Pancreas (tissue), 10 donors: ENCODE measurements at regions not wholly inside any gene's neighbourhood (a gene's known extent, or its start where the extent isn't known, plus 50 kb on each side); places are given as distances from the start of the nearest gene placed in this dataset.

ENCODE experiments used
- ATAC-seq, 4 donors: fragments of 200-7000 bp; cut with Tn5 transposase; one replicate each; pipeline versions ENCODE4 v1.8.0 to v1.9.1; 2020; ENCODE audit warnings: mild to moderate bottlenecking in 4 of 4, moderate library complexity in 4 of 4
- DNase-seq, 6 donors: peaks; one replicate each; pipeline ENCODE4 v3.0.0-alpha.2; 2020
- FAIRE-seq: peaks from 2 replicates; lab custom pipeline; 2012; peaks lifted over from hg19 to GRCh38; lab: Jason Lieb, UNC
- H3K27ac ChIP-seq, 4 donors: fragments of 200-600 bp; sonication (generic); 1 replicate in 3 of 4; 2 replicates in 1 of 4; pipeline versions ENCODE4 v1.5.0 to v1.8.0; 2020
- H3K27me3 ChIP-seq, 4 donors: fragments of 200-600 bp; one replicate each; pipeline ENCODE4 v1.8.0; 2021
- H3K36me3 ChIP-seq, 3 donors: fragments of 200-600 bp; sonication (generic) in 1 of 3; one replicate each; pipeline versions ENCODE4 v1.5.0 to v1.8.0; 2020 to 2021
- H3K4me1 ChIP-seq, 3 donors: fragments of 200-600 bp; one replicate each; pipeline ENCODE4 v1.8.0; 2021
- H3K4me3 ChIP-seq, 4 donors: fragments of 200-600 bp; sonication (generic) in 2 of 4; one replicate each; pipeline versions ENCODE4 v1.5.0 to v1.8.0; 2020 to 2021
- H3K9me3 ChIP-seq, 4 donors: fragments of 200-600 bp; one replicate each; pipeline ENCODE4 v1.8.0; 2021
- WGBS, 2 donors: extraction: QIAGEN DNeasy Blood & Tissue Kit; methylation state at CpG; one replicate each; pipeline ENCODE4 v1.1.7; 2013; 5-methylcytosine and 5-hydroxymethylcytosine counted together
- intact Hi-C, 3 donors: fragments of 100-400 bp; cut with DNase I; formaldehyde crosslinking; loops; one replicate each; pipeline versions ENCODE4 v1.11.1 to v1.14.2; 2022
- TF ChIP-seq, protein P1 (sequence below), 4 donors: fragments of 200-600 bp; sonication (generic) in 3 of 4; IDR thresholded peaks; one replicate each; pipeline versions ENCODE4 v1.5.0 to v1.8.0; 2021; ENCODE audit warnings: antibody characterized with exemption in 4 of 4
- donor health status: healthy with polysubstance abuse.
- donor health status: DM: no; HTN: no; CAD: no; lungs with moderate emphysema.
- donor health status: DM: no; HTN: no; CAD: no.
- donor health status: control.
- donor health status: control.
- donor health status: Bipolar disorder and iron deficiency.
- donor health status: DM: yes; HTN: yes; CAD: no.
- donor health status: DM: no; HTN: no; CAD: no.
- donor health status: DM: no; HTN: no; CAD: no.
- donor health status: DM: yes; HTN: yes; CAD: no.

DNA sequence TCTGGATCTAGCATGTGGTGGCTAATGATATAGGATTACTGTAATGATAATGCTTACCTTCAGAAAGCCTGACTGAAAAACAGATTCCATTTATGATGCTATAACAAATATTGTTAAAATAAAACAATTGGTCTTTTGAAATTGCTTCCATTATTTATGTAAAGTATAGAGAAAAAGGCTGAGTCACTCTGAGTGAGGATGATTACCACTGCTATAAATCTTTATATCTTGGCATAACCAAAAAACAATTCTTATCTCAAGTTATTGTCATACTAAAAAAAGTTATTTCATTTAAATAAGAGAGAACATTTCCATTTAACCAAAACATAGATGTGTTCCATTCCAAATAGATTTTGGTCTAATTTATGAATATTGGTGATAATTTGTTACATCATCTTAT lies 53.0 kb upstream of the DST start:
- TF ChIP-seq, protein P1, sequence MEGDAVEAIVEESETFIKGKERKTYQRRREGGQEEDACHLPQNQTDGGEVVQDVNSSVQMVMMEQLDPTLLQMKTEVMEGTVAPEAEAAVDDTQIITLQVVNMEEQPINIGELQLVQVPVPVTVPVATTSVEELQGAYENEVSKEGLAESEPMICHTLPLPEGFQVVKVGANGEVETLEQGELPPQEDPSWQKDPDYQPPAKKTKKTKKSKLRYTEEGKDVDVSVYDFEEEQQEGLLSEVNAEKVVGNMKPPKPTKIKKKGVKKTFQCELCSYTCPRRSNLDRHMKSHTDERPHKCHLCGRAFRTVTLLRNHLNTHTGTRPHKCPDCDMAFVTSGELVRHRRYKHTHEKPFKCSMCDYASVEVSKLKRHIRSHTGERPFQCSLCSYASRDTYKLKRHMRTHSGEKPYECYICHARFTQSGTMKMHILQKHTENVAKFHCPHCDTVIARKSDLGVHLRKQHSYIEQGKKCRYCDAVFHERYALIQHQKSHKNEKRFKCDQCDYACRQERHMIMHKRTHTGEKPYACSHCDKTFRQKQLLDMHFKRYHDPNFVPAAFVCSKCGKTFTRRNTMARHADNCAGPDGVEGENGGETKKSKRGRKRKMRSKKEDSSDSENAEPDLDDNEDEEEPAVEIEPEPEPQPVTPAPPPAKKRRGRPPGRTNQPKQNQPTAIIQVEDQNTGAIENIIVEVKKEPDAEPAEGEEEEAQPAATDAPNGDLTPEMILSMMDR (IDR thresholded peaks at IDR 0.05): no peak
- DNase-seq (no peak), FAIRE-seq (peak; percentile 78), ATAC-seq (no peak)
- intact Hi-C loops: loop anchor here in 1 of 3 donors (5.0 kb wide), 1 partner anchor 53 kb away; the partner anchor contains the start of gene DST
- H3K9me3 ChIP-seq: no peaks in the 10 kb centered on the region
- H3K27ac ChIP-seq: no peak overlapping the region
- no peak overlapping the region for H3K4me3 ChIP-seq
- peaks cover 0 to 11% (median 7%) of the 10 kb centered on the region in 3 donors for H3K4me1 ChIP-seq
- no peaks in the 10 kb centered on the region for H3K27me3 ChIP-seq
- no peaks in the 10 kb centered on the region for H3K36me3 ChIP-seq

GRCh38 chr6:56694002-56694401 lies 51.3 kb upstream of the DST start:
- Histone ChIP-seq H3K36me3 (no peaks in the 10 kb centered on the region), H3K4me1 (peaks cover 0 to 11% (median 9%) of the 10 kb centered on the region in 3 donors), H3K4me3 (no peak overlapping the region), H3K27ac (peak overlapping the region in 1 of 4 donors; percentile 81), H3K27me3 (no peaks in the 10 kb centered on the region), H3K9me3 (no peaks in the 10 kb centered on the region)
- TF ChIP-seq, protein P1 (IDR thresholded peaks at IDR 0.05): no peak
- ATAC-seq: peak in 3 of 4 donors; percentile 26 to 39 (median 32)
- intact Hi-C loops: no loop called here
- peak; percentile 97 for FAIRE-seq
- no peak for DNase-seq

- DNase-seq (peak in 5 of 6 donors; percentile 29 to 71 (median 54)), FAIRE-seq (no peak), ATAC-seq (peak; percentile 41 to 76 (median 70))
- peak overlapping the region in 2 of 4 donors; percentile 11 to 27 for H3K4me3 ChIP-seq
- peaks cover 0 to 11% (median 9%) of the 10 kb centered on the region in 3 donors for H3K4me1 ChIP-seq
- no peaks in the 10 kb centered on the region for H3K9me3 ChIP-seq
- WGBS, 2 donors: 26 to 28% methylated on average over 5 of the region's 5 CpGs
- intact Hi-C loops: no loop called here
- TF ChIP-seq, protein P1 (IDR thresholded peaks at IDR 0.05): no peak
- no peaks in the 10 kb centered on the region for H3K36me3 ChIP-seq
- no peaks in the 10 kb centered on the region for H3K27me3 ChIP-seq
- H3K27ac ChIP-seq: peak overlapping the region; percentile 6 to 84 (median 72)
These were observed 50.5 kb upstream of the DST start for GRCh38 chr6:56693246-56693607.

- ATAC-seq (peak; percentile 31 to 54 (median 36)), FAIRE-seq (no peak)
These were observed 50.0 kb upstream of the DST start for GRCh38 chr6:56692523-56693245.

More at GRCh38 chr6:56692523-56693245, 50.0 kb upstream of the DST start:
- no peaks in the 10 kb centered on the region for H3K27me3 ChIP-seq
- peak overlapping the region; percentile 6 to 84 (median 72) for H3K27ac ChIP-seq
- H3K36me3 ChIP-seq: no peaks in the 10 kb centered on the region
- TF ChIP-seq, protein P1 (IDR thresholded peaks at IDR 0.05): no peak
- intact Hi-C loops: no loop called here
- DNase-seq: no peak
- no peaks in the 10 kb centered on the region for H3K9me3 ChIP-seq
- peaks cover 0 to 11% (median 9%) of the 10 kb centered on the region in 3 donors for H3K4me1 ChIP-seq
- WGBS, 2 donors: 61 to 63% methylated on average over 8 of the region's 8 CpGs
- H3K4me3 ChIP-seq: peak overlapping the region in 2 of 4 donors; percentile 11 to 27
